Stimulated activated CD4-positive, alpha-beta T cell treated with anti-CD3 and anti-CD28 coated beads, Interleukin-1b, Interleukin-23, amount 100 ng/mL, for 4 hours (primary cell): ENCODE measurements at regions not wholly inside any gene's neighbourhood (a gene's known extent, or its start where the extent isn't known, plus 50 kb on each side); places are given as distances from the start of the nearest gene placed in this dataset.

Experiments
- DNase-seq, 2 donors: peaks; one replicate each; pipeline ENCODE4 v3.0.0-alpha.2; 2020; ENCODE audit warnings: low read depth in 2 of 2

DNA sequence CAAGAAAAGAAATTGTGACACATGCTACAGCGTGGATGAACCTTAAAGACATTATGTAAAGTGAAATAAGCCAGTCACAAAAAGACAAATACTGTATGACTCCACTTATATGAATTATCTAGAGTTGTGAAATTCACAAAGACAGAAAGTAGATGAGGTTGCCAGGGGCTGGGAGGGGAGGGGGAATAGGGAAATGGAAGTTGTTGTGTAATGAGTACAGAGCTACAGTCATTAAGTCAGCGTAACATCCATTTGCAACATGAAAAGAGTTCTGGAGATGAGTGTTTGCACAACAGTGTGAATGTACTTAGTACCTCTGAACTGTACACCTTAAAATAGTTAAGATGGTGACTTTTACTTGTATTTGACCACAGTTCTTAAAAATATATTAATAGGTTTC is 112.1 kb upstream of the CDK1 start:
- no peak for DNase-seq

- DNase-seq = no peak
Measured at GRCh38 chr10:60664859-60665258, 113.4 kb upstream of the CDK1 start.

- no peak for DNase-seq
Measured at GRCh38 chr10:60663850-60664249, 114.4 kb upstream of the CDK1 start.

DNA sequence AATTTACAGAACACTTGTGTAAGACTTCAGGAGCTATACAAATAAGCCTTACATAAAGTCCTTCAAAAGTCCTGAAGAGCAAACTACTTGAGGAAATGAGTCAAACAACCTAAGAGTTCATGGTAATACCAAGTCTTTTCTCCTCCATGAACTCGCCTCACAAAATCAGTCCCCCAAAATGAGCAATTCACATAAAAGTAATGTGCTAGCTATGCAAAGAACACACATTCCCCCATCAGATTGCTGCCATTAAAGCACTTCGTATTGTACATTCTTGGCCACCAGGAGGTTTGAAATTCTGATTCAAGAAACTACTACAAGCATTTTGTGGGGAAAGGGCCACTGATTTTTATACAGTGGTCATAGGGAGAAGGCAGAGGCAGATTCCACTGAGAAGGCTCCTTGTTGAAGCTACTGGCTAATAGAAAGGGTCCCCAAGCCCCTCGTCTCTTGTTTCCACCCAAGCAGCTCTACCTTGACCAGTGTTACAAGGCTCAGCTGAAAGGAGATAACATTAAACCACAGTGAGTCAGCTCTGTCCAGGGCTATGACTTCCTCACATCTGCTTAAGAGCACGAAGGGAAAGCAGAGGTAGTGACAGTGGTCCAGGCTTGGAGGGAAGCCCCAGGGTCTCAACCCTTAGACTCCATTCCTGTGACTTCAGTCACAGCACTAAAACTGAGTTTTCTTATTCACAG is 115.2 kb upstream of the CDK1 start:
- DNase-seq = no peak

DNA sequence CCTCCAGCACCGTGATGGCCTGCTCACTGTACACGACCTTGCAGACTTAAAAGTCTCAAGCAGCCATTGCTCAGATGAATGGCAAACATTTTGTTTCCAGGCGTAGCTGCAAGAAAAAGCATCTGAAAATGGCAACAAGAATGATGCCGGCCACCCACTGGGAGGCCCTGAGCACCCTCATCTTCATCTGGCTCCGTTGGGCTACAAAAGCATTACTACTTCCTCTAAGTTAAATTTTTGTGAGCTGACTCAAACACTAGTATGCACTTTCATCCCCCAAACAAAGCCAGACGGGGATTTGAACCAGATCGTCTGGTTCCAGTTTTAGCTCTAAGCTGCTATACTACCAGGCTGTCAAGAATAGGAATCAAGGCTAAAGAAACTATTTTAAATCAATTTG is 116.6 kb upstream of the CDK1 start:
- no peak for DNase-seq

- DNase-seq = no peak
Measured at GRCh38 chr10:60660625-60661024, 117.7 kb upstream of the CDK1 start.

DNA sequence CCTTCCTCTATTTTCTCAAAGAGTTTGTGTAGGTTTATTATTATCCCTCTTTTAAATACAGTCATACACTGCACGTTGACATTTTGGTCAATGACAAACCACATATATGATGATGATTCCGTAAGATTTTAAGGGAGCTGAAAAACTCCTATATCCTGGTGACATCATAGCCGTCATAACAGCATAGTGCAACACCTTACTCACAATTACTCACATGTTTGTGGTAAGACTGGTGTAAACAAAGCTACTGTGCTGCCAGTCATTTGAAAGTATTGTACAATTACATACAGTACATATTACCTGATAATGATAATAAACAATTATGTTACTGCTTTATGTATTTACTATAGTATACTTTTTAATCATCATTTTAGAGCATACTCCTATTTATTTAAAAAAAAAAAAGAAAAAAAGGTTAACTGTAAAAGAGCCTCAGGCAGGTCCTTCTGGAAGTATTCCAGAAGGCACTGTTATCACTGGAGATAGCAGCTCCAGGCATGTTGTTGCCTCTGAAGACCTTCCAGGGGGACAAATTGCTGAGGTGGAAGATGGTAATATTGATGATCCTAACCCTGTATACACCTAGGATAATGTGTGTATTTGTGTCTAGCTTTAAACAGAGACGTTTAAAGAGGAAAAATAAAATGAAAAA is 123.3 kb upstream of the CDK1 start:
- no peak for DNase-seq

GRCh38 chr10:60652628-60653027 is 125.7 kb upstream of the CDK1 start:
- no peak for DNase-seq

DNA sequence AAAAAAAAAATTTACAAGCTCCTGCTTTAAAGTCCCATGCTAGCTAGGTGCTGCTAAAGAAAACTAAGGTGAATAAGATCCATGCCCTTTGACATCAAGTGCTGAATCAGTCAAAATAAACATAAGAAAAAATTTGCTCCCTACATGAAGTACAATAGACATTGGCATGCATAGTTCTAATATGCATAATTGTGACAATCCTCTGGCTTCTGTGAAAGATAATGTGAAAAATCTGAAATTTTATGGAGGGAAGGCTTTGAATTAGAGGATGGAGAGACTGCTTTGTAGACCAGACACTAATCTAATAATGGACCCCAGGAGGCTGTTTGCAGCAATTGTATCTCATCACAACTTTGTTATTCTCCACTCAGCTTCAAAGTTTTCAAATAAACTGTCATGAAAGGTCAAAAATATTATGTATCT is 127.9 kb upstream of the CDK1 start:
- no peak for DNase-seq

GRCh38 chr10:60649485-60650377 is 128.5 kb upstream of the CDK1 start:
- DNase-seq = no peak

GRCh38 chr10:60648761-60649160 is 129.5 kb upstream of the CDK1 start:
- DNase-seq = no peak

- DNase-seq = peak in 1 of 2 donors; percentile 49
Measured at GRCh38 chr10:60646966-60647796, 131.1 kb upstream of the CDK1 start.

DNA sequence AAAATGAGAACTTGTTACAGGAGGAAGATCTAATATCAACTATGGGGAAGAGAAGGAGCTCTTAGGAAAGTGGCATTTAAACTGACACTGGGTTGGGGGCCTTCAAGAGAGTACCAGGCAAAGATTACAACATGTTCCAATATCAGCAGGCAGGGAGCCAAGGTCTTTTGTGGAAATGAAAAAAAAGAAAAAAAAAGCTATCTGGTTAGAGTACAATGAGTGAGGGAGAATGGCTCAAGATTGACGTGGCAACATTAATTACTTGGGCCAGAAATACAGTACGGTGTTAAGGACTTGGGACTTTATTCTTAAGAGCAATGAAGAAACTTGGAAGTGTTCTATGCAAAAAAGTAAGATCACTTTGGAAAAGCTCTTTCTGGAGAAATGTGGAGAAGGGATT is 132.3 kb upstream of the CDK1 start:
- DNase-seq = no peak

GRCh38 chr10:60644436-60645130 is 133.7 kb upstream of the CDK1 start:
- no peak for DNase-seq

GRCh38 chr10:60643874-60644273 is 134.4 kb upstream of the CDK1 start:
- no peak for DNase-seq

DNA sequence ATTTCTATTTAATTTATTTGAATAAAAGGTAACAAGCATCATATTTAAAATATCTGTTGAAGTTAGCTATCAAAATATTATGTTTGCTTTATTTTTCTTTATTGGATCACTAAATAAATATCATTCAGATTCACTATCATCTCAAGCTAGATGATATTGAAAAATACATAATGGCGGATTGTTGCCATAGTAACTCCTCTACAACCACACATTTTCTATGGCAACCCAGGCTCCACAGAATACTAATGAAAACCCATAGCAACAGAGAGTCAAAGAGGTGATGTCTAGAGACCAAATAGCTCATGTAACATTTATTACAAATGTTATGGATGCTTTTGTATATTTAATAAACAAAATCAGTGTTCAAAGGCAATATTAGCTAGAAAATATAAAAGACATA is 148.9 kb upstream of the CDK1 start:
- no peak for DNase-seq

DNA sequence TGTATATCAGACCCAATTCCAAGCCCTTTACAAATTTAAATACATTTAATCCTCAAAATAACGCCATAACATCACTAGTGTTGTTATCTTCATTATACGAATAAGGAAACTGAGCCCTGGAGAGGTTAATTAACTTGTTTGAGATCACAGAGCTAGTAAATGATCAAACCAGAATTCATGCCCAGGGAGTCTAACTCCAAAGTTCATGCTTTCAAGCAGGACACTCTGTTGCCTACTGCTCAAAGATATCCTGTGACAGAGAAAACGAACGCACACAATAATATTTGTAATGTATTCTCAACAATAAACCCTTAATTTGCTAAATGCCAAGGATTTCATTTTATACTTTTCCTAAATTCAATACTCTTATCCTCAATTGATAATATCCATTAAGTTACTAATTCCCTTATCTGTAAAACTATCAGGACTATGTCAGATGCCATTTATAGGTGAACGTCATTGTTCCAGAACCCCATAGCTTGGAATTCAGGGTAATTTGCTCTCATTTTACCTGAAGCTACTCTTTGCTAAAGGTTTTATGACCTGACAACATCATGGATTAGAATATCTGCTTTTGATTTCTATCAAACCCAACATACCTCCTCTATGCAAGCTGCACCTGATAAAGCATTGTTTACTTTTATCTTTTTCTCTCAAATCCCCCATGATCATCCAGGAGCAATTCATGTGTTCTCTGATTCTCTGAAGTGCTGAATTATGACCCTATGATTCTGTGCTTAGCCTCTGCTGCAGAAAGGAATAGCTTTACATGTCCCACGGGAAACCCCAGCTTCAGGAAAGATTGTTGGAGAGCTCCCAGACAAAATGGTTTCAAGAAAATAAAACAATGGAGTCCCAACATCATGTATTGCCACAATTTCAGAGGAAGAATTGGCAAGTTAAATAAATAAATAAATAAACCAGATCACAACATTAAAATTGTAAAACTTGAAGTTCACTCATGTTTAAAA is 150.2 kb upstream of the CDK1 start:
- no peak for DNase-seq

GRCh38 chr10:60626037-60626436 is 152.2 kb upstream of the CDK1 start:
- no peak for DNase-seq

DNA sequence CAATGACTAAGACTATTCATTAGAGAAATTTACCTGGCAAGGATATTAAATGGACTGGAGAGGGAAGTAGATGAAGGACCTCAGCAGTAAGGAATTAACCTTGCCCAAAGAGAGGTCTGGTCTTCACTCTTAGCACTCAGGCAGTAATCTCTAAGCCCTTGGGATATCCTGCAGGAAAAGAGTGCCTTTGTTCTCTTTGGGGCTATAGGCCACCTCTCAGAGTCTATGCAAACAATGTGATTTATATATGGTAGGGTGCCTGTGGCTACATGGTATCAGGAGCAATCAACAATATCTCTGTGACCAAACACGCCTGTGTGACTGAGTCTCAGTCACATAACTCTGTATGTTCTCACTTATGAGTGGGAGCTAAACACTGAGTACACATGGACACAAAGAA is 154.7 kb upstream of the CDK1 start:
- no peak for DNase-seq

DNA sequence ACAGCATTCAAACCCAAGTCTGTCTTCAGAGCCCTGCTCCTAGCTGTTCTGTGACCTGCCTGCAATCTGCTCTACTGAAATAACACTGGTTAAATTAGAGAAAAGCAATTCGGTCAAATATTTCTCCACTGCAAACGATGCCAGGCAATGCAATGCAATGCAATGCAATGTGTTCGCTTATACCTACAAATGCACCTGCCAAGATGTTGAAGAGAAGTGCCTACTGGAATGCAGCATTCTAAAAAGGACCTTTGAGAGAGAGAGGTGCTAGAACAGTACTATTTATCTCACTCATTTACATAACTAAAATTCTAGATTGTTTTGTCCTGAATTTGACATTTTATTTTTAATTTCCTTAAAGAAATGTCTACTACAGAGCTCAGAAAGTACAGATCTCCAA is 157.3 kb upstream of the CDK1 start:
- no peak for DNase-seq
